ENCODE measurements at regions not wholly inside any gene's neighbourhood (a gene's known extent, or its start where the extent isn't known, plus 50 kb on each side); places are given as distances from the start of the nearest gene placed in this dataset.

- no peak for DNase-seq (ENCODE audit: low spot score, unreplicated experiment)
- H3K27ac Mint-ChIP-seq, result no peak overlapping the region
- H3K36me3 Mint-ChIP-seq (ENCODE audit: insufficient read depth), result no peaks in the 10 kb centered on the region
These were observed 200.3 kb upstream of the SUCLG2 start for GRCh38 chr3:67854663-67855062.

GRCh38 chr3:67853520-67853919 is 199.1 kb upstream of the SUCLG2 start:
- Mint-ChIP-seq H3K27me3 (no peaks in the 10 kb centered on the region), H3K4me1 (ENCODE audit: low read depth) (no peaks in the 10 kb centered on the region)

More at GRCh38 chr3:67854663-67855062, 200.3 kb upstream of the SUCLG2 start:
- no peaks in the 10 kb centered on the region for H3K9me3 Mint-ChIP-seq (ENCODE audit: low read depth)
- H3K4me3 Mint-ChIP-seq (ENCODE audit: low read depth), result no peak overlapping the region
- no peaks in the 10 kb centered on the region for H3K27me3 Mint-ChIP-seq
- no peak for TF ChIP-seq CTCF (IDR thresholded peaks at IDR 0.05; ENCODE audit: unreplicated experiment)
- no peaks in the 10 kb centered on the region for H3K4me1 Mint-ChIP-seq (ENCODE audit: low read depth)

GRCh38 chr3:67848299-67848698 is 193.9 kb upstream of the SUCLG2 start:
- no peak for TF ChIP-seq CTCF (IDR thresholded peaks at IDR 0.05; ENCODE audit: unreplicated experiment)
- Mint-ChIP-seq H3K4me3 (ENCODE audit: low read depth) (no peak overlapping the region), H3K36me3 (ENCODE audit: insufficient read depth) (no peaks in the 10 kb centered on the region), H3K4me1 (ENCODE audit: low read depth) (no peaks in the 10 kb centered on the region), H3K9me3 (ENCODE audit: low read depth) (no peaks in the 10 kb centered on the region), H3K27ac (no peak overlapping the region), H3K27me3 (no peaks in the 10 kb centered on the region)
- DNase-seq (ENCODE audit: low spot score, unreplicated experiment), result no peak

More at GRCh38 chr3:67853520-67853919, 199.1 kb upstream of the SUCLG2 start:
- DNase-seq (ENCODE audit: low spot score, unreplicated experiment), result no peak
- no peak overlapping the region for H3K27ac Mint-ChIP-seq
- H3K36me3 Mint-ChIP-seq (ENCODE audit: insufficient read depth), result no peaks in the 10 kb centered on the region
- TF ChIP-seq CTCF (IDR thresholded peaks at IDR 0.05; ENCODE audit: unreplicated experiment), result no peak
- H3K4me3 Mint-ChIP-seq (ENCODE audit: low read depth), result no peak overlapping the region
- H3K9me3 Mint-ChIP-seq (ENCODE audit: low read depth), result no peaks in the 10 kb centered on the region

GRCh38 chr3:67846166-67846565 is 191.8 kb upstream of the SUCLG2 start:
- no peak for TF ChIP-seq CTCF (IDR thresholded peaks at IDR 0.05; ENCODE audit: unreplicated experiment)
- H3K4me3 Mint-ChIP-seq (ENCODE audit: low read depth), result no peak overlapping the region
- no peak for DNase-seq (ENCODE audit: low spot score, unreplicated experiment)
- H3K27ac Mint-ChIP-seq, result no peak overlapping the region
- H3K9me3 Mint-ChIP-seq (ENCODE audit: low read depth), result no peaks in the 10 kb centered on the region
- H3K36me3 Mint-ChIP-seq (ENCODE audit: insufficient read depth), result no peaks in the 10 kb centered on the region
- H3K27me3 Mint-ChIP-seq, result no peaks in the 10 kb centered on the region
- no peaks in the 10 kb centered on the region for H3K4me1 Mint-ChIP-seq (ENCODE audit: low read depth)

- H3K9me3 Mint-ChIP-seq (ENCODE audit: low read depth), result peaks cover 15% of the 10 kb centered on the region
- TF ChIP-seq CTCF (IDR thresholded peaks at IDR 0.05; ENCODE audit: unreplicated experiment), result no peak
- DNase-seq (ENCODE audit: low spot score, unreplicated experiment), result no peak
- no peak overlapping the region for H3K4me3 Mint-ChIP-seq (ENCODE audit: low read depth)
- no peaks in the 10 kb centered on the region for H3K36me3 Mint-ChIP-seq (ENCODE audit: insufficient read depth)
- H3K27me3 Mint-ChIP-seq, result no peaks in the 10 kb centered on the region
- no peaks in the 10 kb centered on the region for H3K4me1 Mint-ChIP-seq (ENCODE audit: low read depth)
- no peak overlapping the region for H3K27ac Mint-ChIP-seq
These were observed 178.4 kb upstream of the SUCLG2 start for GRCh38 chr3:67832817-67833216.
